T-cell (primary cell): ENCODE measurements at regions not wholly inside any gene's neighbourhood (a gene's known extent, or its start where the extent isn't known, plus 50 kb on each side); places are given as distances from the start of the nearest gene placed in this dataset.
"Not testable (repeated sequence)": the region's sequence is repeated elsewhere in the genome, so short reads cannot be mapped to it uniquely, and the experiment has no call there.

ENCODE experiments used
- ATAC-seq, 4 experiments: fragments of 200-7000 bp in 3 of 4; fragments of 150-1000 bp in 1 of 4; cut with Tn5 transposase; replicated peaks in 1 of 4; 1 replicate in 3 of 4; 2 replicates in 1 of 4; pipeline ENCODE4 v1.10.0; 2021; ENCODE audit warnings: moderate library complexity in 3 of 4, mild to moderate bottlenecking in 2 of 4, moderate number of reproducible peaks in 1 of 4
- CTCF ChIA-PET, 2 donors: fragments of 300-600 bp; sonication (Branson Sonifier 250); formaldehyde crosslinking; loops; one replicate each; lab custom pipeline; 2022; ENCODE audit warnings: antibody characterized with exemption in 2 of 2; lab: Charles Lee
- POLR2A ChIA-PET, 2 donors: fragments of 300-600 bp; sonication (Branson Sonifier 250); formaldehyde crosslinking; loops; one replicate each; lab custom pipeline; 2022; ENCODE audit warnings: antibody characterized with exemption in 2 of 2; lab: Charles Lee
- DNase-seq, 35 experiments: peaks; one replicate each; pipeline versions ENCODE4 v3.0.0 to v3.0.0-alpha.2; 2013 to 2023
- H3K27ac ChIP-seq: one replicate; pipeline ENCODE4 v1.5.1; 2013; ENCODE audit warnings: low read length
- H3K27me3 ChIP-seq, 2 experiments: replicated peaks in 1 of 2; 1 replicate in 1 of 2; 2 replicates in 1 of 2; pipeline versions ENCODE4 v1.6.1 to v1.7.0; 2013; ENCODE audit warnings: low read length in 1 of 2, mixed read lengths in 1 of 2; ENCODE audit not compliant: control insufficient read depth in 2 of 2, insufficient read depth in 2 of 2; ENCODE audit errors: extremely low read depth in 1 of 2
- H3K36me3 ChIP-seq, 2 donors: 1 replicate in 1 of 2; 2 replicates in 1 of 2; pipeline versions ENCODE4 v1.6.1 to v1.7.0; 2013; ENCODE audit warnings: low read length in 1 of 2; ENCODE audit not compliant: control insufficient read depth in 2 of 2, insufficient read depth in 1 of 2; ENCODE audit errors: extremely low read depth in 1 of 2
- H3K4me1 ChIP-seq, 2 experiments: 1 replicate in 1 of 2; 2 replicates in 1 of 2; pipeline versions ENCODE4 v1.6.1 to v1.7.0; 2013; ENCODE audit warnings: low read length in 2 of 2, mixed read lengths in 1 of 2; ENCODE audit not compliant: insufficient read depth in 2 of 2, control insufficient read depth in 1 of 2; ENCODE audit errors: extremely low read depth in 1 of 2
- H3K4me3 ChIP-seq, 2 donors: 1 replicate in 1 of 2; 2 replicates in 1 of 2; pipeline versions ENCODE4 v1.5.1 to v1.7.0; 2013; ENCODE audit warnings: mild to moderate bottlenecking in 2 of 2, low read length in 1 of 2, moderate library complexity in 1 of 2; ENCODE audit not compliant: control insufficient read depth in 1 of 2; ENCODE audit errors: extremely low read depth in 1 of 2
- H3K9me3 ChIP-seq: 2 replicates; pipeline ENCODE4 v1.7.0; 2013
- H3K27ac Mint-ChIP-seq, 2 donors: one replicate each; pipeline ENCODE4 v1.8.0; 2020 to 2021; ENCODE audit warnings: mild to moderate bottlenecking in 2 of 2, mixed read lengths in 2 of 2
- H3K27me3 Mint-ChIP-seq, 2 donors: one replicate each; pipeline ENCODE4 v1.8.0; 2021 to 2022; ENCODE audit warnings: mixed read lengths in 2 of 2
- H3K36me3 Mint-ChIP-seq: one replicate; pipeline ENCODE4 v1.8.0; 2021; ENCODE audit warnings: mixed read lengths
- H3K4me1 Mint-ChIP-seq, 3 donors: one replicate each; pipeline ENCODE4 v1.8.0; 2020 to 2022; ENCODE audit warnings: mixed read lengths in 3 of 3, mild to moderate bottlenecking in 1 of 3
- H3K4me3 Mint-ChIP-seq, 3 donors: one replicate each; pipeline ENCODE4 v1.8.0; 2020 to 2022; ENCODE audit warnings: mild to moderate bottlenecking in 3 of 3, mixed read lengths in 3 of 3, moderate library complexity in 3 of 3
- H3K9me3 Mint-ChIP-seq, 3 donors: one replicate each; pipeline ENCODE4 v1.8.0; 2020 to 2022; ENCODE audit warnings: mixed read lengths in 3 of 3
- WGBS: methylation state at CpG from one replicate; pipeline ENCODE4 v1.1.5; 2013; ENCODE audit warnings: missing lambda C conversion rate; ENCODE audit not compliant: insufficient coverage; 5-methylcytosine and 5-hydroxymethylcytosine counted together

GRCh38 chr2:230619491-230619890 is 93.2 kb upstream of the CAB39 start:
- no peak overlapping the region for H3K27ac ChIP-seq
- POLR2A ChIA-PET: no interaction called here

GRCh38 chr2:230625220-230625619 is 87.4 kb upstream of the CAB39 start:
- DNase-seq, H3K36me3 ChIP-seq, ATAC-seq, H3K9me3 Mint-ChIP-seq, H3K27me3 ChIP-seq, H3K9me3 ChIP-seq, POLR2A ChIA-PET, H3K27ac ChIP-seq, H3K4me3 Mint-ChIP-seq, H3K4me1 ChIP-seq, H3K36me3 Mint-ChIP-seq, H3K27me3 Mint-ChIP-seq, CTCF ChIA-PET, H3K4me3 ChIP-seq: not testable (repeated sequence)
- peaks cover 8 to 25% (median 14%) of the 10 kb centered on the region in 3 donors for H3K4me1 Mint-ChIP-seq
- no CpG with 5 or more reads among the region's 4 CpGs for WGBS
- peak overlapping the region in 1 of 2 donors; percentile 12 for H3K27ac Mint-ChIP-seq

More at GRCh38 chr2:230619491-230619890, 93.2 kb upstream of the CAB39 start:
- 94% methylated on average over 4 of the region's 8 CpGs for WGBS
- Histone ChIP-seq H3K4me1 (peaks cover 0 to 11% of the 10 kb centered on the region in 2 experiments), H3K36me3 (no peaks in the 10 kb centered on the region), H3K4me3 (no peak overlapping the region), H3K9me3 (no peaks in the 10 kb centered on the region), H3K27me3 (no peaks in the 10 kb centered on the region)
- Mint-ChIP-seq H3K27me3 (no peaks in the 10 kb centered on the region), H3K4me3 (no peak overlapping the region), H3K9me3 (peaks cover 0 to 4% (median 0%) of the 10 kb centered on the region in 3 donors), H3K27ac (no peak overlapping the region), H3K4me1 (peaks cover 10 to 13% (median 11%) of the 10 kb centered on the region in 3 donors), H3K36me3 (no peaks in the 10 kb centered on the region)
- CTCF ChIA-PET: interaction anchor here in 1 of 2 donors (0.5 kb wide), 1 partner anchor 710 kb away, joined by 4 read pairs; no protein-coding TSS in a partner anchor
- ATAC-seq (no peak), DNase-seq (no peak)

- 100% methylated on average over 1 of the region's 4 CpGs for WGBS
- H3K4me3 ChIP-seq, H3K9me3 Mint-ChIP-seq, DNase-seq, H3K9me3 ChIP-seq, H3K4me1 ChIP-seq, H3K27ac ChIP-seq, H3K36me3 Mint-ChIP-seq, H3K4me3 Mint-ChIP-seq, H3K27me3 Mint-ChIP-seq, ATAC-seq, H3K27me3 ChIP-seq, CTCF ChIA-PET, H3K36me3 ChIP-seq, H3K27ac Mint-ChIP-seq: not testable (repeated sequence)
- POLR2A ChIA-PET: interaction anchor here in 1 of 2 donors (0.7 kb wide), 1 partner anchor 171 kb away, joined by 4 read pairs; no protein-coding TSS in a partner anchor
- peaks cover 8 to 25% (median 14%) of the 10 kb centered on the region in 3 donors for H3K4me1 Mint-ChIP-seq
Observed at GRCh38 chr2:230627091-230627490, 85.6 kb upstream of the CAB39 start.

- Mint-ChIP-seq H3K4me3 (peak overlapping the region in 1 of 3 donors; percentile 5), H3K9me3 (no peaks in the 10 kb centered on the region), H3K4me1 (peaks cover 8 to 25% (median 14%) of the 10 kb centered on the region in 3 donors), H3K36me3 (no peaks in the 10 kb centered on the region), H3K27me3 (no peaks in the 10 kb centered on the region), H3K27ac (peak overlapping the region in 1 of 2 donors; percentile 16)
- POLR2A ChIA-PET: no interaction called here
- 89% methylated on average over 13 of the region's 16 CpGs for WGBS
- Histone ChIP-seq H3K27ac (no peak overlapping the region), H3K36me3 (no peaks in the 10 kb centered on the region), H3K4me3 (no peak overlapping the region), H3K9me3 (no peaks in the 10 kb centered on the region), H3K4me1 (peaks cover 3 to 7% of the 10 kb centered on the region in 2 experiments), H3K27me3 (no peaks in the 10 kb centered on the region)
- ATAC-seq (peak in 3 of 4 experiments; percentile 53 to 77 (median 55)), DNase-seq (peak in 1 of 35 experiments; percentile 40)
- CTCF ChIA-PET: no interaction called here
Observed at GRCh38 chr2:230627806-230628724, 84.6 kb upstream of the CAB39 start.

- WGBS: no CpG with 5 or more reads among the region's 4 CpGs
Observed at GRCh38 chr2:230631470-230631869, 81.2 kb upstream of the CAB39 start.

GRCh38 chr2:230634146-230634545 is 78.5 kb upstream of the CAB39 start:
- WGBS: no CpG with 5 or more reads among the region's 1 CpG
- Mint-ChIP-seq H3K36me3 (no peaks in the 10 kb centered on the region), H3K27me3 (no peaks in the 10 kb centered on the region), H3K27ac (no peak overlapping the region), H3K4me3 (no peak overlapping the region), H3K4me1 (peaks cover 9 to 12% (median 9%) of the 10 kb centered on the region in 3 donors), H3K9me3 (no peaks in the 10 kb centered on the region)
- Histone ChIP-seq H3K27ac (no peak overlapping the region), H3K4me3 (no peak overlapping the region), H3K4me1 (peaks cover 0 to 2% of the 10 kb centered on the region in 2 experiments), H3K36me3 (no peaks in the 10 kb centered on the region), H3K27me3 (no peaks in the 10 kb centered on the region), H3K9me3 (no peaks in the 10 kb centered on the region)
- ChIA-PET POLR2A (interaction anchor here in 1 of 2 donors (0.7 kb wide), 1 partner anchor 821 kb away, joined by 5 read pairs; no protein-coding TSS in a partner anchor), CTCF (no interaction called here)
- ATAC-seq (no peak), DNase-seq (no peak)

More at GRCh38 chr2:230631470-230631869, 81.2 kb upstream of the CAB39 start:
- ChIA-PET POLR2A (no interaction called here), CTCF (interaction anchor here in 1 of 2 donors (0.6 kb wide), 1 partner anchor 82 kb away, joined by 4 read pairs; no protein-coding TSS in a partner anchor)
- no peaks in the 10 kb centered on the region for H3K9me3 ChIP-seq
- Mint-ChIP-seq H3K4me3 (no peak overlapping the region), H3K27ac (no peak overlapping the region), H3K27me3 (no peaks in the 10 kb centered on the region), H3K4me1 (peaks cover 14 to 24% (median 16%) of the 10 kb centered on the region in 3 donors), H3K9me3 (no peaks in the 10 kb centered on the region), H3K36me3 (no peaks in the 10 kb centered on the region)
- H3K27me3 ChIP-seq: no peaks in the 10 kb centered on the region
- H3K27ac ChIP-seq: no peak overlapping the region
- DNase-seq (no peak), ATAC-seq (no peak)
- no peaks in the 10 kb centered on the region for H3K36me3 ChIP-seq
- H3K4me1 ChIP-seq: peaks cover 5 to 7% of the 10 kb centered on the region in 2 experiments
- no peak overlapping the region for H3K4me3 ChIP-seq
